Vagina (tissue), 2 donors: ENCODE measurements at regions not wholly inside any gene's neighbourhood (a gene's known extent, or its start where the extent isn't known, plus 50 kb on each side); places are given as distances from the start of the nearest gene placed in this dataset.

ENCODE experiments used
- DNase-seq, 2 donors: peaks; one replicate each; pipeline ENCODE4 v3.0.0-alpha.2; 2017; ENCODE audit errors: extremely low spot score in 2 of 2
- H3K27ac ChIP-seq: fragments of 200-600 bp; sonication (generic); one replicate; pipeline ENCODE4 v1.5.1; 2019
- H3K27me3 ChIP-seq: fragments of 200-600 bp; sonication (generic); one replicate; pipeline ENCODE4 v1.5.1; 2019
- H3K36me3 ChIP-seq, 2 donors: fragments of 200-600 bp; sonication (generic); one replicate each; pipeline ENCODE4 v1.5.1; 2017 to 2019
- H3K4me1 ChIP-seq: fragments of 200-600 bp; sonication (generic); one replicate; pipeline ENCODE4 v1.5.1; 2019
- H3K4me3 ChIP-seq, 2 donors: fragments of 200-600 bp; sonication (generic); 1 replicate in 1 of 2; 2 replicates in 1 of 2; pipeline ENCODE4 v1.5.1; 2016 to 2019
- H3K9me3 ChIP-seq: fragments of 200-600 bp; sonication (generic); one replicate; pipeline ENCODE4 v1.5.1; 2019
- POLR2A ChIP-seq, 2 donors: fragments of 450-650 bp; IDR thresholded peaks; one replicate each; pipeline ENCODE4 v1.6.1; 2017; ENCODE audit warnings: antibody characterized with exemption in 2 of 2, mild to moderate bottlenecking in 2 of 2, moderate library complexity in 2 of 2
- POLR2AphosphoS5 ChIP-seq, 2 donors: sonication (generic); formaldehyde crosslinking; IDR thresholded peaks; one replicate each; pipeline ENCODE4 v1.9.0; 2017; ENCODE audit warnings: antibody characterized with exemption in 2 of 2, mild to moderate bottlenecking in 2 of 2, low read depth in 1 of 2; ENCODE audit not compliant: insufficient read depth in 1 of 2
- intact Hi-C: fragments of 100-400 bp; cut with DNase I; formaldehyde crosslinking; loops from one replicate; pipeline ENCODE4 v1.15.1; 2023
- TF ChIP-seq, protein P1 (sequence below), 3 experiments: fragments of 450-650 bp in 2 of 3; fragments of 200-600 bp in 1 of 3; sonication (generic) in 1 of 3; IDR thresholded peaks; one replicate each; pipeline ENCODE4 v1.5.1; 2017 to 2019; ENCODE audit warnings: antibody characterized with exemption in 3 of 3, mild to moderate bottlenecking in 2 of 3, moderate library complexity in 2 of 3

DNA sequence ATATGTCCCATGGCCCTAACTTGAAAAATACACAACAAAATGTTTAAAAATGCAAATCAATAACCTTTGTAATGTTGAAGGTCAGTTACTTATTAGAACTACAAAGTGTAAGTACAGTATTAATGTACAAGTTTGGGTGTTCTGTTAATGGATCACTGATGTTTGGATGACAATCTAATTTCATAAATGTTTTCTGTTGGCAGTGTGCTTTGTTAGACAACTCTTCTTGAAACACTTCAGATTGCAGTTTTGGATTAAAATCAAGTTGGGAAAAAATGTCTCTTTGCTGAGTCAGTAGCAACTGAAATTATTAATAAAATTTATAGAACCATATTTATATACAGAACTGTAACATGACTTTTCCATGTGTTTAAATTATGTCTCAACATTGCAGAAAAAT lies 1063.5 kb upstream of the PCDH9 start:
- no peaks in the 10 kb centered on the region for H3K36me3 ChIP-seq
- H3K27me3 ChIP-seq = no peaks in the 10 kb centered on the region
- H3K27ac ChIP-seq = no peak overlapping the region
- no peak for DNase-seq
- no peaks in the 10 kb centered on the region for H3K4me1 ChIP-seq
- H3K9me3 ChIP-seq = no peaks in the 10 kb centered on the region
- TF ChIP-seq POLR2A (IDR thresholded peaks at IDR 0.05) (no peak), POLR2AphosphoS5 (IDR thresholded peaks at IDR 0.05; ENCODE audit: insufficient read depth in 1 of 2, low read depth in 1 of 2) (no peak)
- TF ChIP-seq, protein P1, sequence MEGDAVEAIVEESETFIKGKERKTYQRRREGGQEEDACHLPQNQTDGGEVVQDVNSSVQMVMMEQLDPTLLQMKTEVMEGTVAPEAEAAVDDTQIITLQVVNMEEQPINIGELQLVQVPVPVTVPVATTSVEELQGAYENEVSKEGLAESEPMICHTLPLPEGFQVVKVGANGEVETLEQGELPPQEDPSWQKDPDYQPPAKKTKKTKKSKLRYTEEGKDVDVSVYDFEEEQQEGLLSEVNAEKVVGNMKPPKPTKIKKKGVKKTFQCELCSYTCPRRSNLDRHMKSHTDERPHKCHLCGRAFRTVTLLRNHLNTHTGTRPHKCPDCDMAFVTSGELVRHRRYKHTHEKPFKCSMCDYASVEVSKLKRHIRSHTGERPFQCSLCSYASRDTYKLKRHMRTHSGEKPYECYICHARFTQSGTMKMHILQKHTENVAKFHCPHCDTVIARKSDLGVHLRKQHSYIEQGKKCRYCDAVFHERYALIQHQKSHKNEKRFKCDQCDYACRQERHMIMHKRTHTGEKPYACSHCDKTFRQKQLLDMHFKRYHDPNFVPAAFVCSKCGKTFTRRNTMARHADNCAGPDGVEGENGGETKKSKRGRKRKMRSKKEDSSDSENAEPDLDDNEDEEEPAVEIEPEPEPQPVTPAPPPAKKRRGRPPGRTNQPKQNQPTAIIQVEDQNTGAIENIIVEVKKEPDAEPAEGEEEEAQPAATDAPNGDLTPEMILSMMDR (IDR thresholded peaks at IDR 0.05) = no peak
- intact Hi-C loops = no loop called here
- H3K4me3 ChIP-seq = no peak overlapping the region

GRCh38 chr13:68292601-68293000 lies 1062.5 kb upstream of the PCDH9 start:
- no peak overlapping the region for H3K4me3 ChIP-seq
- H3K27me3 ChIP-seq = no peaks in the 10 kb centered on the region
- H3K4me1 ChIP-seq = no peaks in the 10 kb centered on the region
- H3K27ac ChIP-seq = no peak overlapping the region
- H3K36me3 ChIP-seq = no peaks in the 10 kb centered on the region
- intact Hi-C loops = no loop called here
- no peak for DNase-seq
- TF ChIP-seq POLR2A (IDR thresholded peaks at IDR 0.05) = no peak
- TF ChIP-seq, protein P1 (IDR thresholded peaks at IDR 0.05) = no peak
- no peak for TF ChIP-seq POLR2AphosphoS5 (IDR thresholded peaks at IDR 0.05; ENCODE audit: insufficient read depth in 1 of 2, low read depth in 1 of 2)
- H3K9me3 ChIP-seq = no peaks in the 10 kb centered on the region

DNA sequence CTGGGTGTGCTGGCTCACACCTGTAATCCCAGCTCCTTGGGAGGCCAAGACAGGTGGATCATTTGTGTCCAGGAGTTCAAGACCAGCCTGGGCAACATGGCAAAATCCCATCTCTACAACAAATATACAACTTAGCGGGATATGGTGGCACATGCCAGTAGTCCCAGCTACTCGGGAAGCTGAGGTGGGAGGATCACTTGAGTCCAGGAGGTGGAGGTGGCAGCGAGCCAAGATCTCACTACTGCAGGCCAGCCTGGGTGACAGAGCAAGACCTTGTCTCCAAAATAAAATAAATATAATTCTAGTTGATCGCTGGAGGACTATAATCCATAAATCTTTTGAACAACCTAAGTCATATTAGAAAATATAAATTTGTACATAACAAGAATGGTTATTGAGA lies 1061.5 kb upstream of the PCDH9 start:
- intact Hi-C loops = no loop called here
- Histone ChIP-seq H3K4me1 (no peaks in the 10 kb centered on the region), H3K27me3 (no peaks in the 10 kb centered on the region), H3K9me3 (no peaks in the 10 kb centered on the region), H3K27ac (no peak overlapping the region), H3K4me3 (no peak overlapping the region), H3K36me3 (no peaks in the 10 kb centered on the region)
- TF ChIP-seq, protein P1 (IDR thresholded peaks at IDR 0.05) = no peak
- TF ChIP-seq POLR2A (IDR thresholded peaks at IDR 0.05) (no peak), POLR2AphosphoS5 (IDR thresholded peaks at IDR 0.05; ENCODE audit: insufficient read depth in 1 of 2, low read depth in 1 of 2) (no peak)
- DNase-seq = no peak

DNA sequence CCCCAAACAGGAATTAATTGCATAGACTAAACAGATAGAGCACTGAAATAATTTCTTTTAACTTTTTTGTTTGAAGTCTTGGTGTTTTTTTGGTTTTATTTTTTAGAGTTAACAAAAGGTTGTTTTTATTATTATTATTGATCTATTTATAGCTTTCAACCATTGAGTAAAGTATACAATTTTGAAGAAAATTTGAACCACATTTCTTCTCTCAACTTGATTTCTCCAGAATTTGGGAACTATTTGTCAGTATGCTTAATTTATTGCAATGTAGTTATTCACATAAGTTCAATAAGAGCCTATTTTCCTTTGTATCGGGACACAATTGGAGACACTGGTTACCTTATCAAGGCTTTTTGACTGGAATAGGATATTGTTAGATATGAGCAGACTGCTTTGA lies 1045.6 kb upstream of the PCDH9 start:
- H3K36me3 ChIP-seq = no peaks in the 10 kb centered on the region
- no peak overlapping the region for H3K27ac ChIP-seq
- intact Hi-C loops = no loop called here
- H3K9me3 ChIP-seq = no peaks in the 10 kb centered on the region
- H3K27me3 ChIP-seq = no peaks in the 10 kb centered on the region
- H3K4me1 ChIP-seq = no peaks in the 10 kb centered on the region
- H3K4me3 ChIP-seq = no peak overlapping the region
- no peak for DNase-seq
- TF ChIP-seq, protein P1 (IDR thresholded peaks at IDR 0.05) = no peak
- no peak for TF ChIP-seq POLR2AphosphoS5 (IDR thresholded peaks at IDR 0.05; ENCODE audit: insufficient read depth in 1 of 2, low read depth in 1 of 2)
- TF ChIP-seq POLR2A (IDR thresholded peaks at IDR 0.05) = no peak

DNA sequence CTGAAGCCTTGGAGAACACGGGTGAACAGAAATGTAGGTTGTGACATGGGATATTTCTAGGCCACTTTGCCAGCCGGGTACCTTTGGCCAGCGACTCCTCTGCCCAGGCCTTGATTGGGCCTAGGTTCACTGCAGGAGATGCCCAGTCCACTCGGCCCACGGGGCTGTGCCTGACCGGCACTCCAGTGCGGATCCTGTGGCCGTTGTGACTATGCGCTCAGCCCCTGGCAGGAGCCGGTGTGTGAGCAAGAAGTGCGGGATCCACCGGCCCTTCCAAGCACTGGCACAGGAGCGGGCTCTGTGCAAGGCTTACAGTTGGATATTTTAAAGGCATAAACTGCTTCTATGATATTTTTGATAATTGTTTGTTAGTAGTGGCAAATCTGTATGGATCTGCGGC lies 1042.5 kb upstream of the PCDH9 start:
- no peaks in the 10 kb centered on the region for H3K4me1 ChIP-seq
- no peaks in the 10 kb centered on the region for H3K9me3 ChIP-seq
- no peak overlapping the region for H3K4me3 ChIP-seq
- H3K27me3 ChIP-seq = no peaks in the 10 kb centered on the region
- H3K36me3 ChIP-seq = no peaks in the 10 kb centered on the region
- no peak for DNase-seq
- intact Hi-C loops = no loop called here
- TF ChIP-seq POLR2AphosphoS5 (IDR thresholded peaks at IDR 0.05; ENCODE audit: insufficient read depth in 1 of 2, low read depth in 1 of 2) (no peak), POLR2A (IDR thresholded peaks at IDR 0.05) (no peak)
- TF ChIP-seq, protein P1 (IDR thresholded peaks at IDR 0.05) = no peak
- no peak overlapping the region for H3K27ac ChIP-seq
